Activated naive CD4-positive, alpha-beta T cell treated with anti-CD3 and anti-CD28 coated beads, Interleukin-2, amount 50 U/mL, for 24 hours (primary cell): ENCODE measurements at regions not wholly inside any gene's neighbourhood (a gene's known extent, or its start where the extent isn't known, plus 50 kb on each side); places are given as distances from the start of the nearest gene placed in this dataset.

ENCODE experiments used
- H3K27ac Mint-ChIP-seq: one replicate; pipeline ENCODE4 v1.8.0; 2021; ENCODE audit warnings: mild to moderate bottlenecking, mixed read lengths
- H3K27me3 Mint-ChIP-seq: one replicate; pipeline ENCODE4 v1.8.0; 2021; ENCODE audit warnings: mixed read lengths
- H3K36me3 Mint-ChIP-seq: one replicate; pipeline ENCODE4 v1.8.0; 2021; ENCODE audit warnings: mixed read lengths
- H3K4me1 Mint-ChIP-seq: one replicate; pipeline ENCODE4 v1.8.0; 2021; ENCODE audit warnings: mixed read lengths
- H3K4me3 Mint-ChIP-seq: one replicate; pipeline ENCODE4 v1.8.0; 2021; ENCODE audit warnings: mild to moderate bottlenecking, mixed read lengths
- H3K9me3 Mint-ChIP-seq: one replicate; pipeline ENCODE4 v1.8.0; 2021; ENCODE audit warnings: mixed read lengths

DNA sequence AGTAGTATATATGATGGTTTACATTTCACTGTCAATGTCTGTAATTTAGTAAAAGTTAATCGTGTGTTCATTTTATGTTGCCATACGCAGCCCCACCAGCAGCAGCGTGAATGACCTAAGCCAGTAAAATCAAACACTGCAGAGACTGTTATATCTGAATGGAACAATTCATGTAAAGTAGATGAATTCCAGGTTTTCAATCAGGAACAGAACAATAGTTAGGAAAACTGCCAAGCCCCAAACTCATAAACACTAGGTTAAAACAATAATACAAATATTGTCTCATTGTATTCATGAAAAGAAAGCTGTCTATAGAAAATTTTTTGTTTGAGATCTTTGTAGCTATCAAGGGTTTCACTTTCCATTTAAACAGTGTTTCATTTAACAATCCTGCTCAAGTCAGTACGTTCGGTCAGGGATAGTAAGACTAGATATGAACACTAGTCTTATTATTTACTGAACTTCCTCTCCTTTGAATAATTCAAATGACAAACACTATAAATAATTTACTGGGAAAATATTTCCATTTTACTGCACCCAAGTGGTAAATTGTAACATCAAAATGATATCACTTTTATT, 256.8 kb upstream of the FLRT2 start:
- Mint-ChIP-seq H3K4me1 (no peaks in the 10 kb centered on the region), H3K27me3 (no peaks in the 10 kb centered on the region), H3K27ac (no peak overlapping the region), H3K9me3 (peaks cover 8% of the 10 kb centered on the region), H3K36me3 (no peaks in the 10 kb centered on the region), H3K4me3 (no peak overlapping the region)

GRCh38 chr14:85273952-85274351, 256.0 kb upstream of the FLRT2 start:
- H3K27ac Mint-ChIP-seq = no peak overlapping the region
- no peaks in the 10 kb centered on the region for H3K36me3 Mint-ChIP-seq
- H3K27me3 Mint-ChIP-seq = no peaks in the 10 kb centered on the region
- no peaks in the 10 kb centered on the region for H3K4me1 Mint-ChIP-seq
- H3K4me3 Mint-ChIP-seq = no peak overlapping the region
- peaks cover 5% of the 10 kb centered on the region for H3K9me3 Mint-ChIP-seq

DNA sequence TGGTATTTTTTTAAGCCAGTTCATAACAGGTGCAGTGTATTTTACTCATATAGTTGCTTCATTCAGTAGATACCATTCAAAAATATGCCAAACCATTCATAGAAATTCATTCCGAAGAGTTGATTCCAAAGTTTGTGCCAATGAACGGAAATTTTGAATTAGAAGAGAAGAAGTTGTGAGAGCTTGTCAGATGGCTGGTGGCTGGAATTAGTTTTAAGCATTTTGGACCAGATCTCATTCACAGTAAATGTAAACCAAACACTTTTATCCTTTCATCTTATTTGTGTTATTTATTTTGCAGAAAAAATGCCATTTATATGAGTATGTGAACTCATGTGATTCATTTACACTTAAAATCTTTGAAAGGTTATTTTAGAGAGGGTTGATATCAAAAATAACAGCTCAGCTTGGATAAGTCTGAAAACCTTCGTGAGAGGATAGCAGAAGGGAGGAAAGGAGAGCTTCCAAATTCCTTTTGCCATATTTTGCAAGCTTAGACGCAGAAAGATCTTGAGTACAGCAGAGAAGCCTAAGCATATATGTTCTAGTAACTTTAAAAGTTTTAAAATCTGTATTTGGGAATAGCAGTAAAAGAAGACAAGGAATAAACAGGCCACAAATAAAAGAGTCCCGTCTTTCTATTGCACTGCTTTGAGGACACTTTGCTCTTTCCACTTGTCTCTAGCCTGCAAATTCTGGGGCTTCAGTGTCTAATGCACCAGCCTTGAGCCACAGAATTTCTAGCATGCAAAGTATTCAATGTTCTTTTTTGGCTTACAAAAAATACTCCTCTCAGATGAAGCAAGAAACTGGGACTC, 253.6 kb upstream of the FLRT2 start:
- H3K36me3 Mint-ChIP-seq = no peaks in the 10 kb centered on the region
- H3K9me3 Mint-ChIP-seq = peaks cover 5% of the 10 kb centered on the region
- no peak overlapping the region for H3K4me3 Mint-ChIP-seq
- H3K27ac Mint-ChIP-seq = no peak overlapping the region
- no peaks in the 10 kb centered on the region for H3K4me1 Mint-ChIP-seq
- H3K27me3 Mint-ChIP-seq = no peaks in the 10 kb centered on the region

GRCh38 chr14:85276979-85277228, 253.0 kb upstream of the FLRT2 start:
- Mint-ChIP-seq H3K27ac (no peak overlapping the region), H3K4me1 (no peaks in the 10 kb centered on the region), H3K36me3 (no peaks in the 10 kb centered on the region), H3K27me3 (no peaks in the 10 kb centered on the region), H3K4me3 (no peak overlapping the region), H3K9me3 (peaks cover 5% of the 10 kb centered on the region)

GRCh38 chr14:85279407-85279806, 250.5 kb upstream of the FLRT2 start:
- Mint-ChIP-seq H3K4me3 (no peak overlapping the region), H3K27me3 (no peaks in the 10 kb centered on the region), H3K27ac (no peak overlapping the region), H3K4me1 (no peaks in the 10 kb centered on the region), H3K36me3 (no peaks in the 10 kb centered on the region), H3K9me3 (no peaks in the 10 kb centered on the region)

GRCh38 chr14:85280074-85280473, 249.9 kb upstream of the FLRT2 start:
- H3K27ac Mint-ChIP-seq = no peak overlapping the region
- H3K36me3 Mint-ChIP-seq = no peaks in the 10 kb centered on the region
- H3K27me3 Mint-ChIP-seq = no peaks in the 10 kb centered on the region
- H3K4me3 Mint-ChIP-seq = no peak overlapping the region
- no peaks in the 10 kb centered on the region for H3K9me3 Mint-ChIP-seq
- no peaks in the 10 kb centered on the region for H3K4me1 Mint-ChIP-seq

DNA sequence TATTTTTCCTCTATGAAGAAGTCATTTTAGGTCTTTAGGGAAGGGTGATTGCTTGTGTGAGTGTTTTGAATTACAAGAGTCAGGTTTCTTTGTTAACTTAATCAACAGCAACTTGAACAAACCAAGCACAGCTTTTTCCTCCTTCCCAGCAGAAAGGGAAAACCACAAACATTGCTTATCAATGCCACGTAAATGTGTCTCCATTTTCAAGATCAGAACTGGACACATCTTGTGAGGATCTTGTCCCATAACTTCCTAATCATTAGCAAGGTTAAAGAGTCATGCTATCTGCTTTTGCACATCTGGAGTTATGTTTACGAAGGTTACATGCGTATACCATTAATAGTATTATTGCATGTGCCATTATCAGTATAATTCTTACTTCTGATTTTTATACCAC, 248.0 kb upstream of the FLRT2 start:
- Mint-ChIP-seq H3K9me3 (no peaks in the 10 kb centered on the region), H3K27ac (no peak overlapping the region), H3K27me3 (no peaks in the 10 kb centered on the region), H3K4me3 (no peak overlapping the region), H3K4me1 (no peaks in the 10 kb centered on the region), H3K36me3 (no peaks in the 10 kb centered on the region)

- no peaks in the 10 kb centered on the region for H3K36me3 Mint-ChIP-seq
- peaks cover 11% of the 10 kb centered on the region for H3K9me3 Mint-ChIP-seq
- no peak overlapping the region for H3K27ac Mint-ChIP-seq
- no peaks in the 10 kb centered on the region for H3K27me3 Mint-ChIP-seq
- no peak overlapping the region for H3K4me3 Mint-ChIP-seq
- no peaks in the 10 kb centered on the region for H3K4me1 Mint-ChIP-seq
These were observed 241.9 kb upstream of the FLRT2 start for GRCh38 chr14:85288041-85288440.

- Mint-ChIP-seq H3K4me3 (no peak overlapping the region), H3K27me3 (no peaks in the 10 kb centered on the region), H3K9me3 (peaks cover 11% of the 10 kb centered on the region), H3K36me3 (no peaks in the 10 kb centered on the region), H3K27ac (no peak overlapping the region), H3K4me1 (no peaks in the 10 kb centered on the region)
These were observed 238.2 kb upstream of the FLRT2 start for GRCh38 chr14:85291731-85292130.

- Mint-ChIP-seq H3K27me3 (no peaks in the 10 kb centered on the region), H3K27ac (no peak overlapping the region), H3K4me1 (no peaks in the 10 kb centered on the region), H3K4me3 (no peak overlapping the region), H3K9me3 (peaks cover 11% of the 10 kb centered on the region), H3K36me3 (no peaks in the 10 kb centered on the region)
These were observed 236.2 kb upstream of the FLRT2 start for GRCh38 chr14:85293612-85294234.

GRCh38 chr14:85295318-85295717, 234.6 kb upstream of the FLRT2 start:
- Mint-ChIP-seq H3K9me3 (peaks cover 12% of the 10 kb centered on the region), H3K4me1 (no peaks in the 10 kb centered on the region), H3K4me3 (no peak overlapping the region), H3K36me3 (no peaks in the 10 kb centered on the region), H3K27ac (no peak overlapping the region), H3K27me3 (no peaks in the 10 kb centered on the region)

DNA sequence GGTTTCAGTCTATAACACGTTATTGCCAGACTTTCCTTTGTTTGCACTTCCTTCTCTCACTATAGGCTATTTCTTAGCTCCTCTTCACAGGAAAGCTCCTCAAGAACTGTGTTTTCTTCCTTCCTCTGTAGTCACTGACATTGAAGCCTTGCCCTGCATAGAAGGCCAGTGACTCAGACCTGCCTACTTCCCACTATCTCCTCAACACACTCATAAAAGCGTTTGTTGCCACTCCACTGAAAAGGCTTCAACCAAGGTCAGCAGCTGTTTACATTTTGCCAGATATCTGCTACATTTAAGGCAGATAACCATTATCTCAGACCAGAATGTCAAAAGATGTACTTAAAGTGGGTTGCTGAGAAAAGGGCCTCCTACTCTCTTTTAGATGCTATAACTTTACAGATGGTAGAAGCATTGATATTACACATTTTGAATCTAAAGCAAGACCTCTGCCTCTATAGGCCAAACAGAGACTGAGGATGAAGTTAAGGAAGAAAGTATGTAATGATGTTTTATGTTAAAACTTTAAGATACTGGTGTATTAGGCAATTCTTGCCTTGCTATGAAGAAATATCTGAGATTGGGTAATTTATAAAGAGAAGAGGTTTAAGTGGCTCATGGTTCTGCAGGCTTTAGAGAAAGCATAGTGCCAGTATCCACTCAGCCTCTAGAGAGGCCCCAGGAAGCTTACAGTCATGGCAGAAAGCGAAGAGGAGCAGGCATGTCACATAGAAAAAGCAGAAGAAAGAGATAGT, 233.3 kb upstream of the FLRT2 start:
- Mint-ChIP-seq H3K27me3 (no peaks in the 10 kb centered on the region), H3K36me3 (no peaks in the 10 kb centered on the region), H3K27ac (no peak overlapping the region), H3K4me1 (no peaks in the 10 kb centered on the region), H3K4me3 (no peak overlapping the region), H3K9me3 (peaks cover 9% of the 10 kb centered on the region)

DNA sequence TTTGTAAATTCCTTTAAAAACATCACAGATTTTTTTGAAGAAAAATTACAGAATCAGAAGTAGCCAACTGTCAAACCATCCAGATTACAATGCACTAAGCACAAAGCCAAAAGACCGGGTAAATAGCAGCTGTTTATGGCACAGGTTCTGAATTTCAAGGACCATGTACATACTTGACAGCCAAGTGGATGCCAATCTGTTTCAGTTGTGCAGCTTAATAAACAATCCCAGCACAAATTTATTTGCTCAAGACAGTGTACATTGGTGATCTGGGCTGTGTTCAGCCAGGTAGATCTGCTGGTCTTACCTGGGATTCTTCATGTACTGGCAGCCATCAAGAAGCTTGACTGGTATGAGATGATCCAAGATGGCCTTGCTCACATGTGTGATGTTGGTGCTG, 229.8 kb upstream of the FLRT2 start:
- no peak overlapping the region for H3K27ac Mint-ChIP-seq
- no peaks in the 10 kb centered on the region for H3K27me3 Mint-ChIP-seq
- H3K4me1 Mint-ChIP-seq = no peaks in the 10 kb centered on the region
- peaks cover 14% of the 10 kb centered on the region for H3K9me3 Mint-ChIP-seq
- no peaks in the 10 kb centered on the region for H3K36me3 Mint-ChIP-seq
- no peak overlapping the region for H3K4me3 Mint-ChIP-seq

GRCh38 chr14:85301506-85301905, 228.4 kb upstream of the FLRT2 start:
- Mint-ChIP-seq H3K4me3 (no peak overlapping the region), H3K4me1 (no peaks in the 10 kb centered on the region), H3K27ac (no peak overlapping the region), H3K27me3 (no peaks in the 10 kb centered on the region), H3K9me3 (peaks cover 14% of the 10 kb centered on the region), H3K36me3 (no peaks in the 10 kb centered on the region)

DNA sequence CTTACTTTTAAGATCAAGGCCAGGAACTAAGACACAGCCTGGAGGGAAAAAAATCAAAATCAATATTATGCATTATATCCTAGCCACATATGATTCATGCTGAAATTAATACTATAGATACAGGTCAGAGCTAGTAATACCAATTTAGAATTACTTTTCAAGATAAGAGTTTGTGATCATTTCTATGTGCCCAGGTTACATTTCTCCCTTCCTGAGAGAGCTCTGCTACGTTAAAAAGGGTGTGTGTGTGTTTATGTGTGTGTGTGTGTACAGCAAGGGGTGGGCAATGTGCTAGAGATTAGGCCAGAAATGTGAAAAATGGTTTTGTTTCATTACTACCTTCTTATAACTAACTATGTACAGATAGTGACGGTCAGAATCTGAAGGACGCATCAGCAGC, 223.9 kb upstream of the FLRT2 start:
- no peak overlapping the region for H3K27ac Mint-ChIP-seq

More for the DNA sequence above, 223.9 kb upstream of the FLRT2 start:
- Mint-ChIP-seq H3K4me1 (no peaks in the 10 kb centered on the region), H3K9me3 (peaks cover 5% of the 10 kb centered on the region), H3K4me3 (no peak overlapping the region), H3K27me3 (no peaks in the 10 kb centered on the region), H3K36me3 (no peaks in the 10 kb centered on the region)
